HL-60/S4 treated with retinoic acid at 250 ng/mL for 4 days and 3 days (cell line): ENCODE measurements at regions not wholly inside any gene's neighbourhood (a gene's known extent, or its start where the extent isn't known, plus 50 kb on each side); places are given as distances from the start of the nearest gene placed in this dataset.
"Not testable (repeated sequence)": the region's sequence is repeated elsewhere in the genome, so short reads cannot be mapped to it uniquely, and the experiment has no call there.

Source experiments
- in situ Hi-C: fragments of 300-500 bp; cut with MboI; formaldehyde crosslinking; loops from 2 replicates; pipeline ENCODE4 v1.7.0; 2022; ENCODE audit warnings: low sequenced_read_pairs

DNA sequence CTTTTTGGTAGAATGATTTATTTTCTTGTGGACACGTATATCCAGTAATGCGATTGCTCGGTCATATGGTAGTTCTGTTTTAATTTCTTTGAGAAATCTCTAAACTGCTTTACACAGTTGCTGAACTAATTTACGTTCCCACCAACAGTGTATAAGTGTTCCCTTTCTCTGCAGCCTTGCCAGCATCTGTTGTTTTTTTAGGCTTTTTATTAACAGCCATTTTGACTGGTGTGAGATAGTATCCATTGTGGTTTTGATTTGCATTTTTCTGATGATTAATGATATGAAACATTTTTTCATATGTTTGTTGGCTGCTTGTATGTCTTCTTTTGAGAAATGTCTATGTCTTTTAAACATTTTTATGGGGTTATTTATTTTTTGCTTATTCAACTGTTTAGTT lies 196.7 kb downstream of the MOXD1 start:
- in situ Hi-C loops, result loop anchor here (25.0 kb wide), 1 partner anchor 292 kb away; no protein-coding TSS in a partner anchor

DNA sequence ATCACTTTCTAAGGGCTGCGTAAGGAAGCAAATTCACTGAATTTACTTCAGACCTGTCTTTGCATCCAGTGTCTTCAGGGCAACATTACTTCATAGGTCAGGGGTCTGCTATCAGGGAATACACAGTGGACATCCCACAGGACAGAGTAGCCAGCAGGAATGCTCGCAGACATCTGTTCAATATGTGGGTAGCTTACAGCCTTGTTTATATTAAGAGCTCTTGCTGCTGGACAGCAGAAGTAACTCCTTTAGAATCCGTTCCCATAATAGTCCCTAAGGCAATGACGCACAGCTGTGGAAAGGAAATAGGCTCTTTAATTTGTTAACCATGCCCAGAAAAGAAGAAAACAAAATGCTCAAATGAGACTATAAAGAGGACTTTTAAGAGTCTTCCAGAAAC lies 198.7 kb downstream of the MOXD1 start:
- in situ Hi-C loops, result loop anchor here (25.0 kb wide), 1 partner anchor 290 kb away; no protein-coding TSS in a partner anchor

DNA sequence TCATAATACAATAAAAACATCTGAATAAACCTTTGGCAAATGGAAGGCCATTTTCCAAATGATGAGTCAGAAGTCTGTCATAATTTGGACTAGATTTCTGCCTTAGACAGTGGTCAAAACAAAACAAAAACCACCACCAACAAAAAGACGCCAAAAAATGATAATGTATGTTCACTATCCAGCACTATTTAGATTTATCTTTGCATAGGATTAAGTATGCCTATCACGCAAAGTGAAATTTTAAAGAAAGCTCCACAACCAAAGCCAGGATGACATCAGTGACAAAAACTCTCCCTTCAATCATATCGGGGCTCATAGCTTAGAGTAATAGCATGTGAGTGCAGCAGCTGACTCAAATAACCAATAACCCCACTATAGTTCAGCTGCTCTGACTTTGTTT lies 201.9 kb downstream of the MOXD1 start:
- in situ Hi-C loops, result no loop called here

DNA sequence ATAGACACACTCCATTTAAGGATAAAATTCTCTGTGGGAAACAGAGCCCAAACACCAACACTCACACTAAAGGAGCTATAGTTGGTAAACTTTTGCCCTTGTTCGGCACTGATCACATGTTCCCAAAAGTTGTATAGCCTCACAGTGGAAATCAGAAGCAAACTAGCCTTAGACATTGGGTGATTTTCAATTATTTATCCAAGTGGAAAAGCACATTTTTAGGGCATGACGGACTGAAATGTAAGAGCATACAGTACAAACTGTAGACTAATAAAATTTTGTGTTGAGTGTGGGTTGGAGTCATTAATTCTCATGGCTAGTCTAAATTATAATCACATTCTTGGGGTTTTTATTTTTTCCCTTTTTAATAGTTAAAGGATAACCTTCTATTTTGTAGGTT lies 202.4 kb downstream of the MOXD1 start:
- in situ Hi-C loops, result no loop called here

DNA sequence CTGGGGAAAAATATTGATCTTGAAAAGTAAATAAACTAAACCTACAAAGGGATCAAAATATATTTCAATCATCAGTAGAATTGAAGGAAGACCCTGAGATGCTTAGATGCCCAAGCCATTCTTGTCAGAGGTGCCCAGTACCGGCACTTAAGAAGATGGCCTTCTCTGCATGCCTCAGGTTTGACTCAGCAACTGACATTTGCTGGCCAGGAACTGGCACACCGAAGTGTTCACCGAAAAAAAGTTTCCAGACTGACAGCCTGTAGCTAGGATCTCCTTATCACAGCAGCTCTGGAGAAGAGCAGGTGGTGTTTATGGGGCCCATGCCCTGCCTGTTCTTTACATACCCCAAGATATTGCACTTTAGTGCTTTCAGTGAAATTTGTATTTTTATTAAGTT lies 203.2 kb downstream of the MOXD1 start:
- in situ Hi-C loops, result no loop called here

GRCh38 chr6:132194529-132194928 lies 206.7 kb downstream of the MOXD1 start:
- in situ Hi-C loops, result no loop called here

- in situ Hi-C loops, result no loop called here
Measured at GRCh38 chr6:132192631-132193030, 208.6 kb downstream of the MOXD1 start.

GRCh38 chr6:132190815-132191175 lies 210.5 kb downstream of the MOXD1 start:
- in situ Hi-C loops, result no loop called here

DNA sequence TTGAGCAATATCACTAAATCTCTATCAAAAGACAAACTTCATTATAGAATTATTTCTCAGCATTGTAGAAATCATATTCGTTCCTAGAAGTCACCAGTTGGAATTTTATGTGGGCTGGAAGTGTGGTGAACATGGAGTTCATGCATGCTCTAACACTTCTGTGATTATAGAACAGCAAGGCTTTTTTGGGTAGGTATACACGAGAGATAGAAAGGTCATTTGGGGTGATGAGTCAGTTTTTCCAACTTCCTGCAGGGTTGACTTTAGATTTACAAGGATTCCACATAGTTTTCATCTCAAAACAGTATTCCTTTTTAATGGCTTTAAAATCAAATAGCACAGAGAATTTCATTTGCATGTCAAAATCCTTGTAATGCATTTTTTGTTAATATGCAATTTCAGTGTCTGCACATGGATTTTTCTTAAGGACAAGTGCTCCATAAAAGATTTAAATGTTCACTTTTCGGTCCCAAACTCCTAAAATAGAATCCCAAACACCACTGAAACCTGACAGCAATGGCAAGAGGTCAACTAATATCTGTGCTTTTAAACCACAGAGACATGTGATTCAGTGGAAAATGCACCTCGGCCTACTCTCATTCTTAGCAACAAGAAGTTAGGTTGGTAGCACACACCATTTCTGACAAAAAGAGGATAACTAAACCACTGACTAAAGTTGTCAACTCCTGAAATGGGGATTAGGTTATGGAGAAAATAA lies 211.0 kb downstream of the MOXD1 start:
- in situ Hi-C loops, result no loop called here

DNA sequence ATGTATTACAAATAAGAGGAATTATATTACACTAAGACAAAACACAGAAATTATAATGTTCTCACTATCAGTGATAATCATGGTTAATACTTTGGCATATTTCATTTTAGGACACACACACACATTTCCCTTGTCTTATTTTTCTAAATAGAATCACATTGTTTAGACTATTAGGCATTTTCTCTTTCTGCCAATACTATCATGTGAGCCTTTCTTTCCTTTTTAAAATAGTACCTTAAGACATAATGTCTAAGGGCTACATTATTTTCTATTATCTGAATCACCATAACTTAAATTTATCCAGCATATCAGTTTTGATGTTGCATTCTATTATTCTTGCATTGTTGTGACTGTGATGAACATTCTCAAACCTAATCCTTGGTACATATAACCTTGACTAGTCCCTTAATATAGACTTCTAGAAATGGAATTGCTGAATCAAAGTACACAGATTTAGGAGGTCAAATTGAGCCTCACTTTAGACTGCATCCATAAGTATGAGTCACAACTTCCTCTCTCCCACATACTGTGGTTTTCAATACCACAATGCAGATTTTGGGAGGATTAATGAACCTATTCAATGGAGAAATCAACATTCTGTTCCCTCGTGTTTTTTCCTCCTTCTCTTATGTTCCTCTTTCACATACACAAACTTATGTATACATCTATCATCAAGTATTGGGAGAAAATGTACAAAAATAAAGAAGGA lies 212.6 kb downstream of the MOXD1 start:
- in situ Hi-C loops, result no loop called here

- in situ Hi-C loops, result no loop called here
Measured at GRCh38 chr6:132187816-132188215, 213.5 kb downstream of the MOXD1 start.

- in situ Hi-C loops, result not testable (repeated sequence)
Measured at GRCh38 chr6:132184966-132185365, 216.3 kb downstream of the MOXD1 start.

- in situ Hi-C loops, result no loop called here
Measured at GRCh38 chr6:132179955-132180354, 221.3 kb downstream of the MOXD1 start.

DNA sequence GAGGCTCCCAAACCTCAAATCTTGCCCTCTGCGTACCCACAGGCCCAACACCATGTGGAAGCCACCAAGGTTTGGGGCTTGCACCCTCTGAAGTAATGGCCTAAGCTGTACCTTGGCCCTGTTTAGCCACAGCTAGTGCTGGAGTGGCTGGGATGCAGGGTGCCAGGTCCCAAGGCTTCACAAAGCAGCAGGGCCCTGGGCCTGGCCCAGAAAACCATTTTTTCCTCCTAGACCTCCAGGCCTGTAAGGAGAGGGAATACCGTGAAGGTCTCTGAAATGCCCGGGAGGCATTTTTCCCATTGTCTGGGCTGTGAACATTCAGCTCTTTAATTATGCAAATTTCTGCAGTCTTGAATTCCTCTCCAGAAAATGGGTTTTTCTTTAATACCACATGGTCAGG lies 223.7 kb upstream of the CCN2 start:
- in situ Hi-C loops, result no loop called here

- in situ Hi-C loops, result no loop called here
Measured at GRCh38 chr6:132168961-132169360, 217.8 kb upstream of the CCN2 start.

- in situ Hi-C loops, result no loop called here
Measured at GRCh38 chr6:132167929-132168892, 217.0 kb upstream of the CCN2 start.

- in situ Hi-C loops, result no loop called here
Measured at GRCh38 chr6:132166526-132167051, 215.4 kb upstream of the CCN2 start.

- in situ Hi-C loops, result no loop called here
Measured at GRCh38 chr6:132165677-132166076, 214.5 kb upstream of the CCN2 start.

- in situ Hi-C loops, result no loop called here
Measured at GRCh38 chr6:132161283-132161682, 210.1 kb upstream of the CCN2 start.

GRCh38 chr6:132153221-132153898 lies 202.2 kb upstream of the CCN2 start:
- in situ Hi-C loops, result no loop called here
